Heart left ventricle (tissue), 16 donors: ENCODE measurements at regions not wholly inside any gene's neighbourhood (a gene's known extent, or its start where the extent isn't known, plus 50 kb on each side); places are given as distances from the start of the nearest gene placed in this dataset.

Source experiments
- ATAC-seq, 4 donors: fragments of 200-7000 bp; cut with Tn5 transposase; one replicate each; pipeline ENCODE4 v1.9.1; 2020 to 2022; ENCODE audit warnings: moderate library complexity in 4 of 4, mild to moderate bottlenecking in 3 of 4, moderate number of reproducible peaks in 1 of 4
- DNase-seq, 5 donors: peaks; one replicate each; pipeline ENCODE4 v3.0.0-alpha.2; 2020
- H3K27ac ChIP-seq, 12 donors: fragments of 200-600 bp; sonication (generic) in 4 of 12; one replicate each; pipeline versions ENCODE4 v1.5.0 to v1.8.0; 2016 to 2022; ENCODE audit warnings: mild to moderate bottlenecking in 2 of 12
- H3K27me3 ChIP-seq, 9 donors: fragments of 200-600 bp; sonication (generic) in 2 of 9; one replicate each; pipeline versions ENCODE4 v1.5.1 to v1.8.0; 2016 to 2022; ENCODE audit warnings: mild to moderate bottlenecking in 3 of 9
- H3K36me3 ChIP-seq, 9 donors: fragments of 200-600 bp; sonication (generic) in 2 of 9; one replicate each; pipeline versions ENCODE4 v1.5.0 to v1.8.0; 2018 to 2022; ENCODE audit warnings: mild to moderate bottlenecking in 2 of 9
- H3K4me1 ChIP-seq, 12 donors: fragments of 200-600 bp; sonication (generic) in 4 of 12; one replicate each; pipeline versions ENCODE4 v1.5.0 to v1.8.0; 2016 to 2022; ENCODE audit warnings: mild to moderate bottlenecking in 3 of 12
- H3K4me3 ChIP-seq, 12 donors: fragments of 200-600 bp; sonication (generic) in 4 of 12; one replicate each; pipeline versions ENCODE4 v1.5.0 to v1.8.0; 2017 to 2022; ENCODE audit warnings: mild to moderate bottlenecking in 9 of 12, moderate library complexity in 4 of 12
- H3K9me3 ChIP-seq, 12 donors: fragments of 200-600 bp; sonication (generic) in 4 of 12; one replicate each; pipeline versions ENCODE4 v1.5.0 to v1.8.0; 2016 to 2022; ENCODE audit warnings: mild to moderate bottlenecking in 1 of 12
- POLR2A ChIP-seq, 2 donors: fragments of 450-650 bp; IDR thresholded peaks; one replicate each; pipeline ENCODE4 v1.6.1; 2017; ENCODE audit warnings: antibody characterized with exemption in 2 of 2, mild to moderate bottlenecking in 2 of 2, moderate library complexity in 2 of 2
- WGBS, 4 donors: extraction: QIAGEN DNeasy Blood & Tissue Kit in 2 of 4; methylation state at CpG; one replicate each; pipeline versions ENCODE4 v1.1.5 to v1.1.7; 2013 to 2018; 5-methylcytosine and 5-hydroxymethylcytosine counted together
- intact Hi-C, 10 donors: fragments of 100-400 bp; cut with DNase I; formaldehyde crosslinking; loops; one replicate each; pipeline versions ENCODE4 v1.11.1 to v1.14.2; 2022
- TF ChIP-seq, protein P1 (sequence below), 12 donors: fragments of 200-600 bp; sonication (generic) in 4 of 12; IDR thresholded peaks; one replicate each; pipeline versions ENCODE4 v1.5.0 to v1.8.0; 2018 to 2022; ENCODE audit warnings: antibody characterized with exemption in 12 of 12, mild to moderate bottlenecking in 5 of 12
- donor health status: ischemic (EF 13 %, LVEDD 7.1; RV severe dilation, severe dysfunction).
- donor health status: healthy with polysubstance abuse.
- donor health status: DM: no; HTN: yes; CAD: no.
- donor health status: DM: no; HTN: no; CAD: no.
- donor health status: ischemic (EF 25% LVEDD 6.9; RV normal size, moderate dysfunction).
- donor health status: ischemic (EF 25% LVEDD 5.7; RV mildly dilated, moderate dysfunction).
- donor health status: healthy.
- donor health status: DM: yes; HTN: yes; CAD: no.
- donor health status: ischemic (EF 35%, LVEDD 5.7; RV mildly dilated, moderate dysfunction).
- donor health status: nonischemic (EF 11% LVEDD 7.7; RV severe dilation, severe dysfunction).
- donor health status: DM: yes; HTN: yes; CAD: no.
- donor health status: PGD.
- donor health status: ischemic (EF 29% LVEDD 5.4; RV normal size, mild dysfunction).
- donor health status: nonischemic (EF 23%, LVEDD 6.1; RV moderate dilation, normal function).

DNA sequence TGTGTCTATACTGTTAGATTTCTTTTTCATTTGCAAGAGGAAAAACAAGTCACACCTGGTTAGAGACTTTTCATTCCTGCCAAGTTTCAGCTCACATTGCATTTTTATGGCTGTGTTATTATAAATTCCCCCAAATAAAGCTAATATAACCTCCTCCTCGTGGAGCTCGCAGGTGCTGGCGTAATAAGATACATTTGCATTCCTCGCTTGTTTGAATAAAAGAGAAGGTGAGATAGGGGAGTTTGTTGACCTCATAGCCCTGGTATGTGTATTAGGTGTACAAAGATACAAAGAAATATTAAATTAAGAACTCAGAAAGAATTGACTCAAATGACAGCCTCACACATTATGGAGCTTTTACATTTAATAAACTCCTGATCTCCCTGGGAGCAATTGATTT is 257.7 kb upstream of the SP8 start:
- no peaks in the 10 kb centered on the region for H3K4me1 ChIP-seq
- no peaks in the 10 kb centered on the region for H3K9me3 ChIP-seq
- H3K27ac ChIP-seq, result no peak overlapping the region
- no peak for ATAC-seq
- WGBS, 4 donors, result 76 to 84% (median 77%) methylated on average over 4 of the region's 4 CpGs
- peaks cover 0 to 4% (median 0%) of the 10 kb centered on the region in 9 donors for H3K27me3 ChIP-seq
- no peak overlapping the region for H3K4me3 ChIP-seq
- DNase-seq, result no peak
- H3K36me3 ChIP-seq, result no peaks in the 10 kb centered on the region
- intact Hi-C loops, result no loop called here
- TF ChIP-seq, protein P1, sequence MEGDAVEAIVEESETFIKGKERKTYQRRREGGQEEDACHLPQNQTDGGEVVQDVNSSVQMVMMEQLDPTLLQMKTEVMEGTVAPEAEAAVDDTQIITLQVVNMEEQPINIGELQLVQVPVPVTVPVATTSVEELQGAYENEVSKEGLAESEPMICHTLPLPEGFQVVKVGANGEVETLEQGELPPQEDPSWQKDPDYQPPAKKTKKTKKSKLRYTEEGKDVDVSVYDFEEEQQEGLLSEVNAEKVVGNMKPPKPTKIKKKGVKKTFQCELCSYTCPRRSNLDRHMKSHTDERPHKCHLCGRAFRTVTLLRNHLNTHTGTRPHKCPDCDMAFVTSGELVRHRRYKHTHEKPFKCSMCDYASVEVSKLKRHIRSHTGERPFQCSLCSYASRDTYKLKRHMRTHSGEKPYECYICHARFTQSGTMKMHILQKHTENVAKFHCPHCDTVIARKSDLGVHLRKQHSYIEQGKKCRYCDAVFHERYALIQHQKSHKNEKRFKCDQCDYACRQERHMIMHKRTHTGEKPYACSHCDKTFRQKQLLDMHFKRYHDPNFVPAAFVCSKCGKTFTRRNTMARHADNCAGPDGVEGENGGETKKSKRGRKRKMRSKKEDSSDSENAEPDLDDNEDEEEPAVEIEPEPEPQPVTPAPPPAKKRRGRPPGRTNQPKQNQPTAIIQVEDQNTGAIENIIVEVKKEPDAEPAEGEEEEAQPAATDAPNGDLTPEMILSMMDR (IDR thresholded peaks at IDR 0.05), result no peak
- TF ChIP-seq POLR2A (IDR thresholded peaks at IDR 0.05), result no peak

DNA sequence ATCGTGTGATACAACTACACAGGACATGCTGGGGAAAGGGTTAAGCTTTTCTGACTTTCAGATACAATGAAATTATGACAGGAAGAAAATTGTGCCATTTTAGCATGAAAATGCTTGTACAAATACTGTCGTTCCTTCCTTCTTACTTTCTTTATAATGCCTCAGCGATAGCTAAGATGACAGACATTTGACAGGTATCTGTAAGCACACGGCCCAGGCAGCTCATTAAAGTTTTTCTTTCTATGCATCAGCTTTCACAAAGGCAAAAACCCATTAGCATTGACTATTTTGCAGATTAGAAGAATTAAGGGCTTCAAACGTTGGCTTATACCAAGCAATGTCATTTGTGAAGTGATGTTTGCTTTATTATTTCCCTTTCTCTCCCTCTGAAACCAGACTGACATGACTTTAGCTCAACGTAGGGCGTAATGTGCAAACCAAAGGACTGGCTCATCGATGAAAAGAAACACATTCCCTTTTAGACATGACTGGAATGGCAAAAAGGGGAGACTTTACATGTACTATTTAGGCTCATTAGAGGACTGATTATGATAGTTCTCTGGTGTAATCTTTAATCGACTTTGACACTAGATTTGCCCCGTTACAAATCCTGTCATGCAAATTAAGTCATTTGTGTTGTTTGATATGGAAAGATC is 258.4 kb upstream of the SP8 start:
- no peaks in the 10 kb centered on the region for H3K27me3 ChIP-seq
- DNase-seq (no peak), ATAC-seq (no peak)
- H3K36me3 ChIP-seq, result no peaks in the 10 kb centered on the region
- TF ChIP-seq, protein P1 (IDR thresholded peaks at IDR 0.05), result no peak
- TF ChIP-seq POLR2A (IDR thresholded peaks at IDR 0.05), result no peak
- H3K4me1 ChIP-seq, result no peaks in the 10 kb centered on the region
- no peak overlapping the region for H3K4me3 ChIP-seq
- 51 to 62% (median 55%) methylated on average over 10 of the region's 10 CpGs for WGBS, 4 donors
- no peak overlapping the region for H3K27ac ChIP-seq
- intact Hi-C loops, result no loop called here
- H3K9me3 ChIP-seq, result no peaks in the 10 kb centered on the region

DNA sequence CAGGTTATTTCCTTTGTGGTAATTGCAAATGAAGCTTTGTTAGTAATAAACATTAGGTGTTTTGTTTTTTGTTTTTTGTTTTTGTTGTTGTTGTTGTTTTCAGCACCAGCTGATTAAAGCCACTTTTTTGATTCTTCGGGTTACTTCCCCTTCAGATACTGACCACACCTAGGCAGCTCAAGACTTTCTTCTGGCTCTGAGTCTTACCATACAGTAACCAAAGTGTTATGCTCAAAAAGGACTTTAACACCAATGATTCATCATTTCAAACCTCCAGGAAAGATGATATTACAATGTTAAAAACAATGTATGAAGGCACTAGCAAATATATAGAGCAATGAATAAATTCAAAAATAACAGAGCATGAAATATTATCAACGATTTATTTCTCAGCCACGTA is 265.2 kb upstream of the SP8 start:
- WGBS, 4 donors, result 86 to 90% (median 87%) methylated on average over 3 of the region's 3 CpGs
- H3K27ac ChIP-seq, result no peak overlapping the region
- no peaks in the 10 kb centered on the region for H3K27me3 ChIP-seq
- TF ChIP-seq, protein P1 (IDR thresholded peaks at IDR 0.05), result no peak
- TF ChIP-seq POLR2A (IDR thresholded peaks at IDR 0.05), result no peak
- no peaks in the 10 kb centered on the region for H3K36me3 ChIP-seq
- intact Hi-C loops, result no loop called here
- H3K4me3 ChIP-seq, result no peak overlapping the region
- DNase-seq (no peak), ATAC-seq (no peak)
- H3K9me3 ChIP-seq, result no peaks in the 10 kb centered on the region
- no peaks in the 10 kb centered on the region for H3K4me1 ChIP-seq

DNA sequence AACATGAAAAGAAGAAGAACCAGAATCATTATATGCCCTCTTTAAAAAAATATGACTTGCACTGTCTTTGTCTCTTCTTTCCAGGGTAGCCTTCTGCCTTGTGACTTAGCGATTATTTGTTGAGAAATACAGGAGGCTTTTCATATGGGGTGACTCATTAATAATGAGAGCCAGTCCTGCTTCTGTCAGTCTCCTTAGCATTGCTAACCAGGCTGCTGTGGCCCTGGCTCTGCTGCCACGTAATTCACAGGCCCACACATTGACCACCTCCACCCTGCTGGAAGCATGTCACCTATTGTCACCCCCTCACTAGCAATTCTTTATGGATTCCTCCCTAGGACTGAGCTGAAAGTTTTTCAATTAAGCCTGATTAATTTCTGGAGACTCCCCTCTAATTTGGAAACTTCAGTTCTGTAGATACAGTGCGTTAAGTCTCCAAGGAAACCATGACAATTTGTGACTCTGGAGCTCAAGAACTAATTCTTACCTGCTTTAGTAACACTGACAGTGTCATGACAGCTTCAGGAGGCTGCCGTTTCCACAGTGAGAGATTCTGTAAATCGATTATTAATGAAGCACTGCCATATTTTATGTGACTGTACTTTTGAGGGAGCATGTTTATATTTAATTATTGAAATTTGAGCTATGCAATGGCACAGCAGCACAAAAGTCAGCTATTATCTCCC is 267.9 kb upstream of the SP8 start:
- no peak for TF ChIP-seq POLR2A (IDR thresholded peaks at IDR 0.05)
- TF ChIP-seq, protein P1 (IDR thresholded peaks at IDR 0.05), result no peak
- WGBS, 4 donors, result 72 to 81% (median 79%) methylated on average over 5 of the region's 5 CpGs

More for the DNA sequence above, 267.9 kb upstream of the SP8 start:
- Histone ChIP-seq H3K27ac (no peak overlapping the region), H3K4me1 (no peaks in the 10 kb centered on the region), H3K27me3 (no peaks in the 10 kb centered on the region), H3K9me3 (peaks cover 0 to 6% (median 0%) of the 10 kb centered on the region in 12 donors), H3K4me3 (no peak overlapping the region), H3K36me3 (no peaks in the 10 kb centered on the region)
- ATAC-seq (no peak), DNase-seq (no peak)
- intact Hi-C loops, result no loop called here
